H9 (cell line): ENCODE measurements at regions not wholly inside any gene's neighbourhood (a gene's known extent, or its start where the extent isn't known, plus 50 kb on each side); places are given as distances from the start of the nearest gene placed in this dataset.
A peak's percentile ranks its signal among the peaks of the same experiment; 100 is the strongest.

Source experiments
- DNase-seq: peaks from one replicate; pipeline ENCODE4 v3.0.0-alpha.2; 2017
- H2AFZ ChIP-seq: one replicate; pipeline ENCODE4 v1.6.1; 2013; ENCODE audit warnings: mild to moderate bottlenecking, low read length, control low read depth, moderate library complexity
- H2AK5ac ChIP-seq: 2 replicates; pipeline ENCODE4 v1.6.1; 2013; ENCODE audit warnings: low read length, control low read depth, mixed read lengths; ENCODE audit not compliant: insufficient read length
- H2BK120ac ChIP-seq: one replicate; pipeline ENCODE4 v1.6.1; 2013; ENCODE audit warnings: low read depth, mild to moderate bottlenecking, low read length, control low read depth, inconsistent platforms; ENCODE audit not compliant: poor library complexity, severe bottlenecking
- H2BK12ac ChIP-seq: 2 replicates; pipeline ENCODE4 v1.6.1; 2013; ENCODE audit warnings: low read length, control low read depth, mixed read lengths, low read depth; ENCODE audit not compliant: insufficient read length
- H2BK15ac ChIP-seq: 2 replicates; pipeline ENCODE4 v1.6.1; 2013; ENCODE audit warnings: low read depth, low read length, control low read depth
- H2BK20ac ChIP-seq: one replicate; pipeline ENCODE4 v1.6.1; 2013; ENCODE audit warnings: low read depth, mild to moderate bottlenecking, low read length, control low read depth, inconsistent platforms; ENCODE audit not compliant: poor library complexity, severe bottlenecking
- H2BK5ac ChIP-seq: 2 replicates; pipeline ENCODE4 v1.6.1; 2013; ENCODE audit warnings: low read length, control low read depth, mixed read lengths; ENCODE audit not compliant: insufficient read length
- H3K14ac ChIP-seq: 2 replicates; pipeline ENCODE4 v1.6.1; 2013; ENCODE audit warnings: low read length, control low read depth; ENCODE audit not compliant: insufficient read depth
- H3K18ac ChIP-seq: 2 replicates; pipeline ENCODE4 v1.6.1; 2013; ENCODE audit warnings: low read depth, mild to moderate bottlenecking, mixed read lengths, low read length, control low read depth; ENCODE audit not compliant: insufficient read length
- H3K23ac ChIP-seq: 2 replicates; pipeline ENCODE4 v1.6.1; 2013; ENCODE audit warnings: low read length, control low read depth, mixed read lengths, low read depth; ENCODE audit not compliant: insufficient read length
- H3K23me2 ChIP-seq: 2 replicates; pipeline ENCODE4 v1.6.1; 2013; ENCODE audit warnings: low read depth, mild to moderate bottlenecking, mixed read lengths, low read length, control low read depth; ENCODE audit not compliant: insufficient read length, poor library complexity, severe bottlenecking
- H3K27ac ChIP-seq: 2 replicates; pipeline ENCODE4 v1.5.1; 2013; ENCODE audit warnings: low read length, control low read depth, mixed read lengths, low read depth; ENCODE audit not compliant: insufficient read length
- H3K27me3 ChIP-seq: 2 replicates; pipeline ENCODE4 v1.6.1; 2013; ENCODE audit warnings: low read length, control low read depth, inconsistent platforms; ENCODE audit not compliant: insufficient read depth
- H3K4ac ChIP-seq: 2 replicates; pipeline ENCODE4 v1.6.1; 2013; ENCODE audit warnings: low read depth, mild to moderate bottlenecking, control low read depth, inconsistent platforms, low read length, moderate library complexity
- H3K4me1 ChIP-seq: 2 replicates; pipeline ENCODE4 v1.6.1; 2013; ENCODE audit warnings: low read length, control low read depth, inconsistent platforms; ENCODE audit not compliant: insufficient read depth
- H3K4me2 ChIP-seq: 2 replicates; pipeline ENCODE4 v1.6.1; 2013; ENCODE audit warnings: low read length, control low read depth, mixed read lengths; ENCODE audit not compliant: insufficient read length, insufficient read depth
- H3K56ac ChIP-seq: 2 replicates; pipeline ENCODE4 v1.6.1; 2013; ENCODE audit warnings: low read depth, mild to moderate bottlenecking, mixed read lengths, low read length, control low read depth; ENCODE audit not compliant: insufficient read length
- H3K79me1 ChIP-seq: 2 replicates; pipeline ENCODE4 v1.6.1; 2013; ENCODE audit warnings: low read depth, mild to moderate bottlenecking, moderate library complexity, low read length, control low read depth, inconsistent platforms; ENCODE audit not compliant: insufficient read depth, poor library complexity, severe bottlenecking
- H3K79me2 ChIP-seq: 2 replicates; pipeline ENCODE4 v1.6.1; 2013; ENCODE audit warnings: low read length, control low read depth, inconsistent platforms; ENCODE audit not compliant: insufficient read depth
- H3K9ac ChIP-seq: 2 replicates; pipeline ENCODE4 v1.6.1; 2013; ENCODE audit warnings: low read length, control low read depth, mixed read lengths; ENCODE audit not compliant: insufficient read length; ENCODE audit errors: extremely low read depth
- H3K9me3 ChIP-seq: one replicate; pipeline ENCODE4 v1.6.1; 2013; ENCODE audit warnings: low read depth, low read length, inconsistent platforms; ENCODE audit not compliant: control insufficient read depth
- H3T11ph ChIP-seq: one replicate; pipeline ENCODE4 v1.6.1; 2013; ENCODE audit warnings: mild to moderate bottlenecking, low read length, control low read depth, inconsistent platforms
- H4K20me1 ChIP-seq: one replicate; pipeline ENCODE4 v1.6.1; 2013; ENCODE audit not compliant: control insufficient read depth, insufficient read length, insufficient read depth
- H4K5ac ChIP-seq: 2 replicates; pipeline ENCODE4 v1.6.1; 2013; ENCODE audit warnings: low read depth, mild to moderate bottlenecking, mixed read lengths, low read length, control low read depth; ENCODE audit not compliant: insufficient read length
- H4K8ac ChIP-seq: replicated peaks from 2 replicates; pipeline ENCODE4 v1.6.1; 2013; ENCODE audit warnings: low read length, control low read depth, mixed read lengths, low read depth; ENCODE audit not compliant: insufficient read length
- H4K91ac ChIP-seq: 2 replicates; pipeline ENCODE4 v1.6.1; 2013; ENCODE audit warnings: low read depth, mild to moderate bottlenecking, moderate library complexity, mixed read lengths, low read length, control low read depth; ENCODE audit not compliant: insufficient read length
- H3K27ac Mint-ChIP-seq, 3 experiments: 2 replicates in 2 of 3; 3 replicates in 1 of 3; pipeline ENCODE4 v1.8.0; 2020 to 2021; ENCODE audit warnings: mixed read lengths in 3 of 3, mild to moderate bottlenecking in 1 of 3, moderate library complexity in 1 of 3
- H3K27me3 Mint-ChIP-seq: 2 replicates; pipeline ENCODE4 v1.8.0; 2021; ENCODE audit warnings: low read depth, mild to moderate bottlenecking, moderate library complexity, mixed read lengths
- H3K36me3 Mint-ChIP-seq, 3 experiments: 2 replicates in 2 of 3; 3 replicates in 1 of 3; pipeline ENCODE4 v1.8.0; 2020 to 2021; ENCODE audit warnings: low read depth in 3 of 3, mixed read lengths in 3 of 3; ENCODE audit not compliant: insufficient read depth in 1 of 3
- H3K4me1 Mint-ChIP-seq, 2 experiments: 2 replicates each; pipeline ENCODE4 v1.8.0; 2020; ENCODE audit warnings: mixed read lengths in 2 of 2
- H3K4me3 Mint-ChIP-seq, 2 experiments: 2 replicates in 1 of 2; 3 replicates in 1 of 2; pipeline ENCODE4 v1.8.0; 2020 to 2021; ENCODE audit warnings: mild to moderate bottlenecking in 2 of 2, mixed read lengths in 2 of 2, moderate library complexity in 1 of 2
- H3K9me3 Mint-ChIP-seq, 2 experiments: 2 replicates in 1 of 2; 3 replicates in 1 of 2; pipeline ENCODE4 v1.8.0; 2020; ENCODE audit warnings: mild to moderate bottlenecking in 2 of 2, mixed read lengths in 2 of 2, moderate library complexity in 1 of 2
- CTCF ChIP-seq: fragments of 200-600 bp; sonication (generic); conservative IDR thresholded peaks from 3 replicates; pipeline ENCODE4 v1.8.0; 2021; ENCODE audit warnings: antibody characterized with exemption, mild to moderate bottlenecking
- WGBS: extraction: QIAGEN DNeasy Blood & Tissue Kit; methylation state at CpG from one replicate; pipeline ENCODE4 v1.1.7; 2013; ENCODE audit warnings: missing lambda C conversion rate, low lambda C conversion rate, mixed read lengths; ENCODE audit not compliant: insufficient read length; ENCODE audit errors: extremely low coverage; 5-methylcytosine and 5-hydroxymethylcytosine counted together

- H3K36me3 Mint-ChIP-seq, result peaks cover 2 to 25% (median 6%) of the 10 kb centered on the region in 3 experiments; a peak in 5 of 7 replicates
- Histone ChIP-seq H3K18ac (no peak overlapping the region), H4K20me1 (no peaks in the 10 kb centered on the region), H3K14ac (no peak overlapping the region), H4K8ac (no peak overlapping the region), H3K4ac (no peak overlapping the region), H2BK12ac (no peak overlapping the region), H3K27me3 (no peaks in the 10 kb centered on the region), H3K23me2 (no peaks in the 10 kb centered on the region), H2BK120ac (no peak overlapping the region), H3T11ph (no peak overlapping the region), H3K27ac (no peak overlapping the region), H2AFZ (no peak overlapping the region), H3K9me3 (no peaks in the 10 kb centered on the region), H3K4me2 (no peak overlapping the region), H3K23ac (no peak overlapping the region), H3K4me1 (no peaks in the 10 kb centered on the region), H2AK5ac (no peak overlapping the region), H2BK15ac (no peak overlapping the region), H3K56ac (no peak overlapping the region), H3K9ac (no peak overlapping the region), H2BK20ac (no peak overlapping the region), H2BK5ac (no peak overlapping the region), H3K79me1 (no peaks in the 10 kb centered on the region), H4K5ac (no peak overlapping the region), H3K79me2 (no peaks in the 10 kb centered on the region), H4K91ac (no peak overlapping the region)
- H3K4me1 Mint-ChIP-seq, result peaks cover 5 to 7% of the 10 kb centered on the region in 2 experiments; a peak in 2 of 4 replicates
- TF ChIP-seq CTCF, result no peak
- no peak overlapping the region for H3K4me3 Mint-ChIP-seq
- peaks cover 5 to 9% of the 10 kb centered on the region in 2 experiments; a peak in 4 of 5 replicates for H3K9me3 Mint-ChIP-seq
- DNase-seq, result no peak
- H3K27ac Mint-ChIP-seq, result peak overlapping the region in 2 of 3 experiments; percentile 46 to 50; a peak in 1 of 7 replicates
- no peaks in the 10 kb centered on the region; the same call in 1 of the 2 replicates for H3K27me3 Mint-ChIP-seq
- no CpG with 5 or more reads among the region's 1 CpG for WGBS
These were observed 516.9 kb upstream of the ZNF608 start for GRCh38 chr5:125263356-125263755.
